ENCODE measurements at regions not wholly inside any gene's neighbourhood (a gene's known extent, or its start where the extent isn't known, plus 50 kb on each side); places are given as distances from the start of the nearest gene placed in this dataset.

- TF ChIP-seq POLR2A (IDR thresholded peaks at IDR 0.05; ENCODE audit: extremely low read depth, insufficient read length) (no peak), MYC (IDR thresholded peaks at IDR 0.05; ENCODE audit: low read depth, low read length) (no peak), CTCF (IDR thresholded peaks at IDR 0.05; ENCODE audit: low read depth, low read length) (no peak), MAX (IDR thresholded peaks at IDR 0.05; ENCODE audit: low read depth, low read length) (no peak)
These were observed 256.7 kb upstream of the GNPDA2 start for GRCh38 chr4:44983083-44983482.

Measured in NB4 (cell line).